ENCODE measurements at regions not wholly inside any gene's neighbourhood (a gene's known extent, or its start where the extent isn't known, plus 50 kb on each side); places are given as distances from the start of the nearest gene placed in this dataset.
A peak's percentile ranks its signal among the peaks of the same experiment; 100 is the strongest.

DNA sequence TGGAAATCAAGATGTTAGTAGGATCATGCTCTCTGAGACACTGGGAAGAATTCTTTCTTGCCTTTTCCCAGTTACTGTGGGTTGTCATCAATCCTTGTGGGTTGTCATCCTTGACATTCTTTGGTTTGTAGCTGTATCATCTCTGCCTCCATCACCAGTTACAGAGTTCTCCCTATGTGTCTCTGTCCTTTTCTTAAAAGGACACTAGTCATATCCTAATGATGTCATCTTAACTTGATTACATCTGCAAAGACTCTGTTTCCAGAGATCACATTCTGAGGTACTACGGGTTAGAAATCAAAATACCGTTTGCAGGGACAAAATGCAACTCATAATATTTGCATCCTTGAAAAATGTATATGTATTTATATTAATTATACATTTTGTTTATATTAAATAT lies 500.4 kb downstream of the ZBBX start:
- 3% methylated on average over 2 of the region's 2 CpGs for WGBS (ENCODE audit: low lambda C conversion rate)
- ChIA-PET CTCF (ENCODE audit: low intra/inter-chr PET ratio, low total read pairs) (no interaction called here), POLR2A (no interaction called here)
- H3K9ac ChIP-seq (ENCODE audit: insufficient read depth, low read depth, low read length): no peak overlapping the region
- ATAC-seq: no peak
- no peaks in the 10 kb centered on the region for H3K9me3 ChIP-seq (ENCODE audit: low read length)
- H3K79me2 ChIP-seq (ENCODE audit: insufficient read depth, low read length): no peaks in the 10 kb centered on the region
- intact Hi-C loops (cut with micrococcal nuclease; ENCODE audit: unreplicated experiment) (no loop called here), in situ Hi-C loops (cut with HindIII; ENCODE audit: extremely low pct_ligation_motif_present, low pct_unique_long_range_greater_than_20kb) (no loop called here)
- no peaks in the 10 kb centered on the region for H3K36me3 ChIP-seq (replicated peaks in 1 of 2; ENCODE audit: control insufficient read depth in 1 of 2, insufficient read depth in 2 of 2, low read length in 2 of 2)
- H3K4me1 ChIP-seq (ENCODE audit: insufficient read depth, low read length): no peaks in the 10 kb centered on the region
- TF ChIP-seq ATF7 (IDR thresholded peaks at IDR 0.05): peak; percentile 50; the same call in 1 of the 2 replicates
- TF ChIP-seq ATF7 (CRISPR knock-in tag; IDR thresholded peaks at IDR 0.05): no peak
- TF ChIP-seq ZNF629 (CRISPR knock-in tag; conservative IDR thresholded peaks at IDR 0.05): no peak
- no peak for FAIRE-seq
- DNase-seq (ENCODE audit: low spot score): no peak
- H3K4me2 ChIP-seq (ENCODE audit: low read depth, low read length): no peak overlapping the region
- H3K27ac ChIP-seq (ENCODE audit: extremely low read length, insufficient read depth, low read length): no peak overlapping the region
- no peak overlapping the region for H3K4me3 ChIP-seq (replicated peaks in 1 of 3; ENCODE audit: insufficient read depth in 1 of 3, low read depth in 2 of 3, low read length in 3 of 3)
- H2AFZ ChIP-seq (ENCODE audit: low read length): no peak overlapping the region
- H4K20me1 ChIP-seq (ENCODE audit: insufficient read depth, low read length): 0 out of 2 replicates have a peak, but pooled peaks cover 2% of the 10 kb centered on the region
- BruUV-seq (replicated peaks): no TSS peak
- no peaks in the 10 kb centered on the region for H3K27me3 ChIP-seq (ENCODE audit: control insufficient read depth in 1 of 2, insufficient read depth in 2 of 2, low read length in 2 of 2)

DNA sequence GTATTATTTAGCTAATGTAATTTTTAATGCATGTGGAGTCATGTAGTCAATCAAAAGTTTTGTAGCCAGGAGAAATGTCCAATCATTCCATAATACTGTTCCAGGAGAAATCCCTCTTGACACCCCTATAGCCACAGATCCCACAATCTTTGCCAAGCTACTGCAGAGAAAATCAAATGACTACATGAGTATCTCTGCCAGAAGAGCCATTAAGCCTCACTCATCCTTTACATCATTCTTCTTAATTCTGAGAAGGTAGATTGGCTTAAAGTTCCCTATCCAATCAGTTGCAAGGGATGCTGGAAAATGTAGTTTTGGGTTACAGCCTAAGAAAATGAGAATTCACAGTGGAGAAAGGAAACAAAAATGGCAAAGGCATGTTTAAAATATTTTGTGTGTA lies 502.1 kb downstream of the ZBBX start:
- DNase-seq (ENCODE audit: low spot score) (no peak), ATAC-seq (no peak), FAIRE-seq (no peak)
- CTCF ChIA-PET (ENCODE audit: low intra/inter-chr PET ratio, low total read pairs): no interaction called here
- Histone ChIP-seq H3K9ac (ENCODE audit: insufficient read depth, low read depth, low read length) (no peak overlapping the region), H3K4me1 (ENCODE audit: insufficient read depth, low read length) (no peaks in the 10 kb centered on the region), H3K4me3 (replicated peaks in 1 of 3; ENCODE audit: insufficient read depth in 1 of 3, low read depth in 2 of 3, low read length in 3 of 3) (no peak overlapping the region), H3K4me2 (ENCODE audit: low read depth, low read length) (no peak overlapping the region), H3K27me3 (ENCODE audit: control insufficient read depth in 1 of 2, insufficient read depth in 2 of 2, low read length in 2 of 2) (no peaks in the 10 kb centered on the region), H4K20me1 (ENCODE audit: insufficient read depth, low read length) (0 out of 2 replicates have a peak, but pooled peaks cover 2% of the 10 kb centered on the region), H2AFZ (ENCODE audit: low read length) (no peak overlapping the region), H3K9me3 (ENCODE audit: low read length) (no peaks in the 10 kb centered on the region), H3K27ac (ENCODE audit: extremely low read length, insufficient read depth, low read length) (no peak overlapping the region), H3K36me3 (replicated peaks in 1 of 2; ENCODE audit: control insufficient read depth in 1 of 2, insufficient read depth in 2 of 2, low read length in 2 of 2) (no peaks in the 10 kb centered on the region), H3K79me2 (ENCODE audit: insufficient read depth, low read length) (no peaks in the 10 kb centered on the region)
- in situ Hi-C loops (cut with HindIII; ENCODE audit: extremely low pct_ligation_motif_present, low pct_unique_long_range_greater_than_20kb) (no loop called here), intact Hi-C loops (cut with micrococcal nuclease; ENCODE audit: unreplicated experiment) (no loop called here)
- TF ChIP-seq FOXK1 (CRISPR knock-in tag; IDR thresholded peaks at IDR 0.05; ENCODE audit: borderline replicate concordance, low read depth) (no peak), GTF3A (CRISPR knock-in tag; conservative IDR thresholded peaks at IDR 0.05) (no peak), ZNF530 (CRISPR knock-in tag; IDR thresholded peaks at IDR 0.05; ENCODE audit: low read depth) (no peak), TCF12 (IDR thresholded peaks at IDR 0.05) (no peak), TCF12 (CRISPR knock-in tag; IDR thresholded peaks at IDR 0.05) (no peak), THAP11 (CRISPR knock-in tag; IDR thresholded peaks at IDR 0.05) (no peak), ZNF883 (CRISPR knock-in tag; IDR thresholded peaks at IDR 0.05; ENCODE audit: not compliant biosample characterization) (no peak), ZFP1 (CRISPR knock-in tag; IDR thresholded peaks at IDR 0.05) (no peak), ZFP37 (CRISPR knock-in tag; IDR thresholded peaks at IDR 0.05; ENCODE audit: borderline replicate concordance) (no peak)
- TF ChIP-seq, protein P1, sequence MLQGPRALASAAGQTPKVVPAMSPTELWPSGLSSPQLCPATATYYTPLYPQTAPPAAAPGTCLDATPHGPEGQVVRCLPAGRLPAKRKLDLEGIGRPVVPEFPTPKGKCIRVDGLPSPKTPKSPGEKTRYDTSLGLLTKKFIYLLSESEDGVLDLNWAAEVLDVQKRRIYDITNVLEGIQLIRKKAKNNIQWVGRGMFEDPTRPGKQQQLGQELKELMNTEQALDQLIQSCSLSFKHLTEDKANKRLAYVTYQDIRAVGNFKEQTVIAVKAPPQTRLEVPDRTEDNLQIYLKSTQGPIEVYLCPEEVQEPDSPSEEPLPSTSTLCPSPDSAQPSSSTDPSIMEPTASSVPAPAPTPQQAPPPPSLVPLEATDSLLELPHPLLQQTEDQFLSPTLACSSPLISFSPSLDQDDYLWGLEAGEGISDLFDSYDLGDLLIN (CRISPR knock-in tag; IDR thresholded peaks at IDR 0.05; ENCODE audit: borderline replicate concordance): no peak
- TF ChIP-seq, protein P2, sequence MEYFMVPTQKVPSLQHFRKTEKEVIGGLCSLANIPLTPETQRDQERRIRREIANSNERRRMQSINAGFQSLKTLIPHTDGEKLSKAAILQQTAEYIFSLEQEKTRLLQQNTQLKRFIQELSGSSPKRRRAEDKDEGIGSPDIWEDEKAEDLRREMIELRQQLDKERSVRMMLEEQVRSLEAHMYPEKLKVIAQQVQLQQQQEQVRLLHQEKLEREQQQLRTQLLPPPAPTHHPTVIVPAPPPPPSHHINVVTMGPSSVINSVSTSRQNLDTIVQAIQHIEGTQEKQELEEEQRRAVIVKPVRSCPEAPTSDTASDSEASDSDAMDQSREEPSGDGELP (IDR thresholded peaks at IDR 0.05; ENCODE audit: borderline replicate concordance, low read depth): no peak
- BruUV-seq (replicated peaks): no TSS peak
- POLR2A ChIA-PET: no interaction called here

All from HepG2 (cell line).